Tibial nerve (tissue), 4 donors: ENCODE measurements at regions not wholly inside any gene's neighbourhood (a gene's known extent, or its start where the extent isn't known, plus 50 kb on each side); places are given as distances from the start of the nearest gene placed in this dataset.

Source experiments
- DNase-seq, 2 donors: peaks; one replicate each; pipeline ENCODE4 v3.0.0-alpha.2; 2019; ENCODE audit warnings: low spot score in 2 of 2
- H3K27ac ChIP-seq, 4 donors: fragments of 200-600 bp; sonication (generic) in 3 of 4; one replicate each; pipeline ENCODE4 v1.5.1; 2017 to 2019; ENCODE audit warnings: mild to moderate bottlenecking in 1 of 4
- H3K27me3 ChIP-seq, 2 donors: fragments of 200-600 bp; sonication (generic) in 1 of 2; one replicate each; pipeline versions ENCODE4 v1.5.1 to v1.6.0; 2017 to 2019
- H3K36me3 ChIP-seq, 3 donors: fragments of 200-600 bp; sonication (generic); one replicate each; pipeline ENCODE4 v1.5.1; 2018 to 2019
- H3K4me1 ChIP-seq, 4 donors: fragments of 200-600 bp; sonication (generic) in 3 of 4; one replicate each; pipeline ENCODE4 v1.5.1; 2017 to 2019
- H3K4me3 ChIP-seq, 4 donors: fragments of 200-600 bp; sonication (generic) in 3 of 4; one replicate each; pipeline ENCODE4 v1.5.1; 2017 to 2019; ENCODE audit warnings: mild to moderate bottlenecking in 1 of 4, moderate library complexity in 1 of 4
- H3K9me3 ChIP-seq, 4 donors: fragments of 200-600 bp; sonication (generic) in 3 of 4; one replicate each; pipeline ENCODE4 v1.5.1; 2017 to 2019
- EP300 ChIP-seq, 2 donors: sonication (generic); formaldehyde crosslinking; IDR thresholded peaks; one replicate each; pipeline ENCODE4 v1.6.1; 2017; ENCODE audit warnings: antibody characterized with exemption in 2 of 2, mild to moderate bottlenecking in 1 of 2
- POLR2A ChIP-seq, 2 donors: fragments of 450-650 bp; IDR thresholded peaks; one replicate each; pipeline ENCODE4 v1.6.1; 2017; ENCODE audit warnings: antibody characterized with exemption in 2 of 2, mild to moderate bottlenecking in 2 of 2, moderate library complexity in 2 of 2
- WGBS, 2 donors: methylation state at CpG; one replicate each; pipeline ENCODE4 v1.1.5; 2018; 5-methylcytosine and 5-hydroxymethylcytosine counted together
- TF ChIP-seq, protein P1 (sequence below), 5 experiments: fragments of 200-600 bp in 3 of 5; fragments of 450-650 bp in 2 of 5; sonication (generic) in 3 of 5; IDR thresholded peaks; one replicate each; pipeline ENCODE4 v1.5.1; 2016 to 2019; ENCODE audit warnings: antibody characterized with exemption in 5 of 5, mild to moderate bottlenecking in 3 of 5, moderate library complexity in 2 of 5

DNA sequence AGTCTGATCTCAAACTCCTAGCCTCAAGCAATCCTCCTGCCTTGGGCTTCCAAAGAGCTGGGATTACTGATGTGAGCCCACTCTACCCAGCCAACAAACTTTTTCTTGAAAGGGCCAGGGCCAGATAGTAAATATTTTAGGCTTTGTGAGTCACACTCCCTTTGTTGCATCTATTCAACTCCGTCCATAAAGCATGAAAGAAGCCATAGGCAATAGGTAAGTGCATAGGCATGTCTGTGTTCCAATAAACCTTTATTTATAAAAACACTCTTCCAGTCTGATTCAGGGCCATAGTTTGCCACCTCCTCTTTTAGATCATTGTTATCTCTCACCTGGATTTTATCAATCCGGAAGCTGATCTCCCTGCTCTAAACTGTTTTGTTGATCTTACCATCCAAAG is 105.6 kb upstream of the BMPER start:
- DNase-seq: no peak
- 95 to 96% methylated on average over 2 of the region's 2 CpGs for WGBS, 2 donors
- Histone ChIP-seq H3K36me3 (no peaks in the 10 kb centered on the region), H3K9me3 (peaks cover 0 to 4% (median 0%) of the 10 kb centered on the region in 4 donors), H3K4me3 (no peak overlapping the region), H3K27me3 (no peaks in the 10 kb centered on the region), H3K27ac (no peak overlapping the region), H3K4me1 (no peaks in the 10 kb centered on the region)
- TF ChIP-seq, protein P1, sequence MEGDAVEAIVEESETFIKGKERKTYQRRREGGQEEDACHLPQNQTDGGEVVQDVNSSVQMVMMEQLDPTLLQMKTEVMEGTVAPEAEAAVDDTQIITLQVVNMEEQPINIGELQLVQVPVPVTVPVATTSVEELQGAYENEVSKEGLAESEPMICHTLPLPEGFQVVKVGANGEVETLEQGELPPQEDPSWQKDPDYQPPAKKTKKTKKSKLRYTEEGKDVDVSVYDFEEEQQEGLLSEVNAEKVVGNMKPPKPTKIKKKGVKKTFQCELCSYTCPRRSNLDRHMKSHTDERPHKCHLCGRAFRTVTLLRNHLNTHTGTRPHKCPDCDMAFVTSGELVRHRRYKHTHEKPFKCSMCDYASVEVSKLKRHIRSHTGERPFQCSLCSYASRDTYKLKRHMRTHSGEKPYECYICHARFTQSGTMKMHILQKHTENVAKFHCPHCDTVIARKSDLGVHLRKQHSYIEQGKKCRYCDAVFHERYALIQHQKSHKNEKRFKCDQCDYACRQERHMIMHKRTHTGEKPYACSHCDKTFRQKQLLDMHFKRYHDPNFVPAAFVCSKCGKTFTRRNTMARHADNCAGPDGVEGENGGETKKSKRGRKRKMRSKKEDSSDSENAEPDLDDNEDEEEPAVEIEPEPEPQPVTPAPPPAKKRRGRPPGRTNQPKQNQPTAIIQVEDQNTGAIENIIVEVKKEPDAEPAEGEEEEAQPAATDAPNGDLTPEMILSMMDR (IDR thresholded peaks at IDR 0.05): no peak
- TF ChIP-seq POLR2A (IDR thresholded peaks at IDR 0.05) (no peak), EP300 (IDR thresholded peaks at IDR 0.05) (no peak)

DNA sequence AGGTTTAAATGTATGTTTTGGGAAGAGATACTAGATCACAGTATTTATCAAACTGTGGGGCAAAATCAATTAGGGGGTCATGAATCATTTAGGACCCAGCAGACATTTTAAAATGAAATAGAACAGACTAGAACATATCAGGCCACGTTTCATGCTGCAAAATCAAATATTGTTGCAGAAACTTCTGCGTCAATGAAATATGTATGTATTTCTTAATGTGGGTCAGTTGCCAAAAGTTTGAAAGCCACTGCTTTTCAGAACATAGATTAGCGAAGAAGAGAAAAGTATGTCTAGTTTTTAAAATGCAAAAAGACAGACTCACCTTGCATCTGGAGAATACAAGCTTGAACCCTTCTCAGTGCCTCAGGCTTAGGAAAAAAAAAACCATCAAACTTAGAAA is 102.7 kb upstream of the BMPER start:
- Histone ChIP-seq H3K27ac (no peak overlapping the region), H3K4me3 (no peak overlapping the region), H3K9me3 (no peaks in the 10 kb centered on the region), H3K36me3 (no peaks in the 10 kb centered on the region), H3K4me1 (peaks cover 0 to 27% (median 7%) of the 10 kb centered on the region in 4 donors), H3K27me3 (no peaks in the 10 kb centered on the region)
- DNase-seq: no peak
- no peak for TF ChIP-seq EP300 (IDR thresholded peaks at IDR 0.05)
- no peak for TF ChIP-seq POLR2A (IDR thresholded peaks at IDR 0.05)
- TF ChIP-seq, protein P1 (IDR thresholded peaks at IDR 0.05): no peak
- WGBS, 2 donors: 78 to 81% methylated on average over 3 of the region's 3 CpGs

DNA sequence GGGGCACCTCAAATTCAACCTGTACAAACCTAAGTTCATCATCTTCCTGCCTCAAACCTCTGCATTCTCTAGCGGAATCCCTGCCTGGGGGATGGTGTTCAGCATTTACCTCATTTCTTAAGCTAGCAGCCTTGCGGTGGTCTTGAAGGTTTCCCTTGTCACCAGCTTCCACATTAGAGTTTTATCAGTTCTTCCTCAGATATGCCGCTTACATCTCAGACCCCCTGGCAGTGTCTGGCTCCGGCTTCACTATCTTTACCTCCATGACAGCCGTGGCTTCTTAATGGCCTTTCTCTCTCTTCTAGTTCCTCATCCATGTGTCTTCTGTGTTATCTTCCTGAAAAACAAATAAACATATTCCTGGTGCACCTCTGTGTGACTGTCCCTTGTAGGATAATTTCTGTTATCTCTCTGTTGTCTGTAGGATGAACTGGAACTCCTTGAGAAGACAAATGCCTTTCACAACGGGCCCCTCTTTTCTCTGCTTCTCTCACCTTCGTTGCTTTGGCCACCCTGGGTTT is 101.1 kb upstream of the BMPER start:
- H3K4me3 ChIP-seq: no peak overlapping the region
- H3K27me3 ChIP-seq: no peaks in the 10 kb centered on the region
- no peaks in the 10 kb centered on the region for H3K9me3 ChIP-seq
- no peak overlapping the region for H3K27ac ChIP-seq
- WGBS, 2 donors: 92 to 95% methylated on average over 7 of the region's 7 CpGs
- TF ChIP-seq POLR2A (IDR thresholded peaks at IDR 0.05): no peak
- no peak for TF ChIP-seq EP300 (IDR thresholded peaks at IDR 0.05)
- TF ChIP-seq, protein P1 (IDR thresholded peaks at IDR 0.05): no peak
- DNase-seq: no peak
- no peaks in the 10 kb centered on the region for H3K36me3 ChIP-seq
- H3K4me1 ChIP-seq: peaks cover 0 to 43% (median 10%) of the 10 kb centered on the region in 4 donors

DNA sequence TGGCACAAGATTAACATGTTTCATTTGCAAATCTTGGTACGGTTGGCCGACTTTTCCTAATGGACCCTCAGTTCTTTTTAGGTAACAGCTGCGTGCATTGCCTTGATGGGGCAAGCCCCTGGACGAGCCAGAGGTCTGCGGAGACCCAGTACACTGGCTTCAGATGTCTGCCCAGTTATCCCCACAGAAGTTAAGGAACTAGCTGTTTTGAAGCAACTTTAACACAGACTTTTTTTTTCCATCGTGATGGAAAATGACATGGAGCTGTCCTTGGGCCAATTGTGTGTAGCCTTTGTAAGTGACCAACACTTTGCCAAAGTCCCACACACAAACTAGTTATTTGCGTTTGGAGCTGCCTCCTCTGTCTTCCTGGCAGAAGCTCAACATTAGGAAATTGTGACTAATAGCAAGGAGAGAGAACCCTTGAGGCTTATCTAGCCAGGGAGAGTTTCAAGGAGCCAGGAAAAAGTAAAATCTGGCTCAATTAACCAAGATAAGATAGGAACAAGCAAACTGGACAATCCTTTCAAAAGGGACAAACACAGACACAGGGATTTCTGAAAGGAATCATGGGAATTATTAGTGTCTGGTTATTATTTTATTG is 99.6 kb upstream of the BMPER start:
- Histone ChIP-seq H3K9me3 (no peaks in the 10 kb centered on the region), H3K4me1 (peaks cover 0 to 46% (median 10%) of the 10 kb centered on the region in 4 donors), H3K27ac (peak overlapping the region in 1 of 4 donors; percentile 38), H3K36me3 (no peaks in the 10 kb centered on the region), H3K4me3 (no peak overlapping the region), H3K27me3 (no peaks in the 10 kb centered on the region)
- peak in 1 of 2 donors; percentile 41 for DNase-seq
- TF ChIP-seq, protein P1 (IDR thresholded peaks at IDR 0.05): no peak
- TF ChIP-seq EP300 (IDR thresholded peaks at IDR 0.05): peak in 1 of 2 donors; percentile 65
- WGBS, 2 donors: 52 to 57% methylated on average over 7 of the region's 7 CpGs

DNA sequence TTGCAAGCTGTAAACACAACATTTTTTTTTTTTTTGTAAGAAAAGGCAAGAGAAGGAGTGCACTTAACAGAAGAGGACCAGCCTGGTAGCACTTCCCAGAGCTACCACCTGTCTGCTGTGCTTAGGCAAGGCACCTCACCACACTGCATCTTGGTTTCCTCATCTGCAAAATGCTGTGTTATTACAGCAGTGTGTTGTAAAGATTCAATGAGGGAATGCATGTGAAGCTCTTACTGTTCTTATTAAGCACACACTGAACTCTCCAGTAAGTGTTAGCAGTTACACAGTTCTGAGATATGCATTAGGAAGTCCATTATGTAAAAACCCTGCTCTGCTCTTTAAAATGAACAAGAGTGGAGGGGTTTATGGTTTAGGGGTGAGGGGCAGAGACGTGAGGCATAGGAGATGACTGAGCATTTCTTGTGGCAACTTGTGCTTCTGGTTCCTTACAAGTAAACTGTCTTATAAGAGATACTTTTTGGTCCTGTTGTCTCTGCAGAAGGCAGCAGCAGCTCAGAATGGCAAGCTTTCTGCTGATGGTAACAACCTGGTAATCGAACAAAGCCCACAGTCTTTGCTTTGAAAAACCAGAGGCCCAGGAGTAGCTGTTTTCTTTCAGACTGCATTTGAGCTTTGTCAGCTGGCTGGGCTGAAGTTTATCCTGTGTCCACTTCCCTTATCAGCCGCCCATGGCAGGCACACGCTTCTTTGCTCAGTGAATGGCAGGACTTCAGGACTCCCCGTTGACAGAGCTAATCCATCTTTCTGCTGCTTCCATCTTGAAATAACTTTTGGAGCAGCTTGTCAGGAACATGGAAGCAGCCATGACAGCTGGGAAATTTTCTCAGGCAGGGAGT is 98.8 kb upstream of the BMPER start:
- no peak for DNase-seq
- H3K9me3 ChIP-seq: no peaks in the 10 kb centered on the region
- no peaks in the 10 kb centered on the region for H3K36me3 ChIP-seq
- TF ChIP-seq POLR2A (IDR thresholded peaks at IDR 0.05) (no peak), EP300 (IDR thresholded peaks at IDR 0.05) (no peak)
- TF ChIP-seq, protein P1 (IDR thresholded peaks at IDR 0.05): no peak
- peak overlapping the region in 2 of 4 donors; percentile 32 to 38 for H3K27ac ChIP-seq
- no peaks in the 10 kb centered on the region for H3K27me3 ChIP-seq
- no peak overlapping the region for H3K4me3 ChIP-seq
- H3K4me1 ChIP-seq: peaks cover 0 to 46% (median 10%) of the 10 kb centered on the region in 4 donors
- 62 to 66% methylated on average over 5 of the region's 5 CpGs for WGBS, 2 donors
